Activated naive CD4-positive, alpha-beta T cell treated with anti-CD3 and anti-CD28 coated beads, Interleukin-2, amount 50 U/mL, for 24 hours (primary cell): ENCODE measurements at regions not wholly inside any gene's neighbourhood (a gene's known extent, or its start where the extent isn't known, plus 50 kb on each side); places are given as distances from the start of the nearest gene placed in this dataset.
"Not testable (repeated sequence)": the region's sequence is repeated elsewhere in the genome, so short reads cannot be mapped to it uniquely, and the experiment has no call there.

ENCODE experiments used
- H3K27ac Mint-ChIP-seq: one replicate; pipeline ENCODE4 v1.8.0; 2021; ENCODE audit warnings: mild to moderate bottlenecking, mixed read lengths
- H3K27me3 Mint-ChIP-seq: one replicate; pipeline ENCODE4 v1.8.0; 2021; ENCODE audit warnings: mixed read lengths
- H3K36me3 Mint-ChIP-seq: one replicate; pipeline ENCODE4 v1.8.0; 2021; ENCODE audit warnings: mixed read lengths
- H3K4me1 Mint-ChIP-seq: one replicate; pipeline ENCODE4 v1.8.0; 2021; ENCODE audit warnings: mixed read lengths
- H3K4me3 Mint-ChIP-seq: one replicate; pipeline ENCODE4 v1.8.0; 2021; ENCODE audit warnings: mild to moderate bottlenecking, mixed read lengths
- H3K9me3 Mint-ChIP-seq: one replicate; pipeline ENCODE4 v1.8.0; 2021; ENCODE audit warnings: mixed read lengths

DNA sequence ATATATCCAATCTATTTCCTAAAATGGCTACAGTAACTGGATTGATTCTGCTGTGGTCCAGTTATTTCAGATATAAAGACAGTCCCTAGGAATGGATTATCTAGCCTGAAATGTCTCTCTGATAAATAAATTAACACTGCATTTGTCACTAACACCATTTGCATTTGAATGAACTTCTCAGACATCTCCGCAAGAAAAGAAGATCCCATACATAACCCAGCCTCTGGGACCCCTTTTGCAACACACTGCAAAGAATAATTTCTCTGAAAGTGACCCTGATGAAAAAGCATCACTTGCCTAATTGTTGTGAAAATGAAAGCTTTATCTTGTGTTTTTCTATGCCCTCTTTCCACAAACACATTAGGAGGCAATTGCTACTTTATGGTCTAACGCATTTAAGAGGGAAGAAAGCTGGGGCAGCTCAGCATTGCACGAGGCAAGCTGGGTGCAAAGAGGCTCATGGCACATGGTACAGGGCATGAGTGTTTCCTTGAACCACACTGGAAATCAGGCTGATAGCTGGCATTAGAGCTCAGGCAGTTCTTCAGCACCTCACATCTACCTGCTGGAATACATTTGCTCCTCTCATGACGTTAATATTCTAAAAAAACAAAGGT, 379.9 kb downstream of the IRS2 start:
- no peak overlapping the region for H3K4me3 Mint-ChIP-seq
- H3K36me3 Mint-ChIP-seq, result no peaks in the 10 kb centered on the region
- H3K4me1 Mint-ChIP-seq, result no peaks in the 10 kb centered on the region
- no peak overlapping the region for H3K27ac Mint-ChIP-seq
- H3K9me3 Mint-ChIP-seq, result no peaks in the 10 kb centered on the region
- peaks cover 4% of the 10 kb centered on the region for H3K27me3 Mint-ChIP-seq

GRCh38 chr13:109403012-109403421, 383.4 kb downstream of the IRS2 start:
- Mint-ChIP-seq H3K27ac (no peak overlapping the region), H3K9me3 (no peaks in the 10 kb centered on the region), H3K27me3 (peaks cover 3% of the 10 kb centered on the region), H3K4me3 (no peak overlapping the region), H3K4me1 (no peaks in the 10 kb centered on the region), H3K36me3 (no peaks in the 10 kb centered on the region)

DNA sequence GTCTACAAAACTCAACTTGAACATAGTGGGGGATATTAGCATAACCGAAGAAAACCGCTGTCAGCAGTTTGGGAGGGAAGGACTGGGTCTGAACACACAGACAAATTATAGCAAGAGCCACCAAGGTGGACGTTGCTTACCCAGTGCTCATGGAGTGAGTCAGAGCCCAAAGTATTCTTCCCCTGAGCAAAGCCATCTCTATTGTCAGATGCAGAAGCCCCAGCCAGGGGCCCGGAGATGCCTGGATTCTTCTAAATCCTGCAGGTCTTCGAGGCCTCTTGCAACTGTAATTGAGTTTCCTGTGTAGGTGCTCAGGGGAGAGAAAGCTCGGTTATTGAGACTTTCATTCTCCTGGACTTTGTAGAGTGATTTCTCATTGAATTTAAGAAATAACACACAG, 384.5 kb downstream of the IRS2 start:
- peaks cover 3% of the 10 kb centered on the region for H3K27me3 Mint-ChIP-seq
- H3K4me3 Mint-ChIP-seq, result no peak overlapping the region
- no peaks in the 10 kb centered on the region for H3K36me3 Mint-ChIP-seq
- H3K27ac Mint-ChIP-seq, result no peak overlapping the region
- no peaks in the 10 kb centered on the region for H3K4me1 Mint-ChIP-seq
- no peaks in the 10 kb centered on the region for H3K9me3 Mint-ChIP-seq

DNA sequence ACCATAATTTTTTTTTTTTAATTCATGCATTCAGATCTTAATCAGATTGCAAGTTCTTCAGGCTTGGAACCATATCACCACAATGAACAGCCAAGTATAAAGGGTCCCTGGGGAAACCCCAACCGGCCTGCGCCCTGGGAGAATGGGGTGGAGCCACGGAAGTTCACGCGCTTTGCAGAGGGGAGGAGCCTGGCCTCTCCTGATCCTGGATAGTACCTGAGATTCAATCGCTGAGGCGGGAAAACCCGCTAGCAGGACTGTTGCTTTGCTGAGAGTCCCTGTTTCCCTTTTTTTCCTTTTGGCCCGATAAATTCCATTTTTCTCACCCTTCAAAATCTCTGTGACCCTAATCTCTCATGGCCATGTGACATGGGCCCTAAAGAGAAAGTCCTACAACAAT, 385.1 kb downstream of the IRS2 start:
- no peaks in the 10 kb centered on the region for H3K4me1 Mint-ChIP-seq
- no peaks in the 10 kb centered on the region for H3K9me3 Mint-ChIP-seq
- peaks cover 3% of the 10 kb centered on the region for H3K27me3 Mint-ChIP-seq
- no peak overlapping the region for H3K27ac Mint-ChIP-seq
- no peaks in the 10 kb centered on the region for H3K36me3 Mint-ChIP-seq
- H3K4me3 Mint-ChIP-seq, result no peak overlapping the region

- no peaks in the 10 kb centered on the region for H3K9me3 Mint-ChIP-seq
- H3K27me3 Mint-ChIP-seq, result peaks cover 3% of the 10 kb centered on the region
- no peak overlapping the region for H3K4me3 Mint-ChIP-seq
- H3K36me3 Mint-ChIP-seq, result no peaks in the 10 kb centered on the region
- no peak overlapping the region for H3K27ac Mint-ChIP-seq
- no peaks in the 10 kb centered on the region for H3K4me1 Mint-ChIP-seq
Measured at GRCh38 chr13:109400624-109401257, 385.6 kb downstream of the IRS2 start.

DNA sequence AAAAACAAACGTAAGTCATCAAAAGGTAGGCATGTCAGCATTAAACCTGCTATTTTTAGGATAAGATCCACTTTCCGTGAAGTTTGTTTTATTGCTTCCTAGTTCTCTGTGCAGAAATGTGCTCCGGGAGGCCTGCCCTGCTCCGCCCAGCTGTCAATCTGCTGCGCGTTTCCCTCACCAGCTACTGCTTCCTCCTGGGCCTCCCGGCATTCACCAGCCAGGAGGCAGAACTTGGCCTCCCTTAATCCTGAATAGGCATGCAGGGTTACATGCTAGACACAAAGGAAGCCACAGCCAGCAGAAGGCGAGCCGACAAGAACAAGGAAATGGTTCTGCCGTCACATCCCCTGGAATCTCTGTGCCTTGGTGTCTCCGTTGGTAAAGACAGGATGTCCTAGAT, 386.2 kb downstream of the IRS2 start:
- H3K36me3 Mint-ChIP-seq, result no peaks in the 10 kb centered on the region
- H3K4me3 Mint-ChIP-seq, result no peak overlapping the region
- H3K27ac Mint-ChIP-seq, result no peak overlapping the region
- H3K27me3 Mint-ChIP-seq, result peaks cover 3% of the 10 kb centered on the region
- H3K4me1 Mint-ChIP-seq, result no peaks in the 10 kb centered on the region
- H3K9me3 Mint-ChIP-seq, result no peaks in the 10 kb centered on the region

DNA sequence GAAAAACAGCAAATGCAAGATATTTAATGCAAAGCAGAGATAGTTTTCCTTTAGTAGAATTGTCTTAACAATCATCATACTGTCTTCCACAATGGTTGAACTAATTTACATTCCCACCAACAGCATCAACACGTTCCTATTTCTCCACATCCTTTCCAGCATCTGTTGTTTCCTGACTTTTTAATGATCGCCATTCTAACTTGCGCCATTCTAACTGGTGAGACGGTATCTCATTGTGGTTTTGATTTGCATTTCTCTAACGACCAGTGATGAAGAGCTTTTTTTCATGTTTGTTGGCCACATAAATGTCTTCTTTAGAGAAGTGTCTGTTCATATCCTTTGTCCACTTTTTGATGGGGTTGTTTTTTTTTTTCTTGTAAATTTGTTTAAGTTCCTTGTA, 388.3 kb downstream of the IRS2 start:
- H3K36me3 Mint-ChIP-seq, H3K4me1 Mint-ChIP-seq, H3K27me3 Mint-ChIP-seq, H3K27ac Mint-ChIP-seq, H3K9me3 Mint-ChIP-seq, H3K4me3 Mint-ChIP-seq: not testable (repeated sequence)

GRCh38 chr13:109397285-109397684, 389.1 kb downstream of the IRS2 start:
- Mint-ChIP-seq H3K9me3 (no peaks in the 10 kb centered on the region), H3K4me1 (no peaks in the 10 kb centered on the region), H3K36me3 (no peaks in the 10 kb centered on the region), H3K4me3 (no peak overlapping the region), H3K27ac (no peak overlapping the region), H3K27me3 (peaks cover 4% of the 10 kb centered on the region)

DNA sequence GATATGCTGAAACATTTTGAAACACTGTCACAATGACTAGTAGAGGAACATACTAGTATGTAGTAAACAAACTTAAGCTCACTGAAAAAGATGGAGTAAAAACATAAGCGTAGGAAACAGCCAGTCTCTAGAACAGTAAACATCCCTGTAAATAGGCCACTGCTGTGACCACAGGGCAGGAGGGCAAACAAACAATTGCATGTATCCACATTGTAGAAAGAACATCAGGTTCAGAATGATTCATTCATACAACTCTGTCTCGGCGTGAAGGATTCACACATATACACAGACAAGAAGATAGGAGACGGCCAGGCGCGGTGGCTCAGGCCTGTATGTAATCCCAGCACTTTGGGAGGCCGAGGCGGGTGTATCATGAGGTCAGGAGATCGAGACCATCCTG, 390.1 kb downstream of the IRS2 start:
- no peaks in the 10 kb centered on the region for H3K4me1 Mint-ChIP-seq
- H3K27ac Mint-ChIP-seq, result no peak overlapping the region
- H3K27me3 Mint-ChIP-seq, result peaks cover 10% of the 10 kb centered on the region
- no peak overlapping the region for H3K4me3 Mint-ChIP-seq
- H3K36me3 Mint-ChIP-seq, result no peaks in the 10 kb centered on the region
- H3K9me3 Mint-ChIP-seq, result no peaks in the 10 kb centered on the region

DNA sequence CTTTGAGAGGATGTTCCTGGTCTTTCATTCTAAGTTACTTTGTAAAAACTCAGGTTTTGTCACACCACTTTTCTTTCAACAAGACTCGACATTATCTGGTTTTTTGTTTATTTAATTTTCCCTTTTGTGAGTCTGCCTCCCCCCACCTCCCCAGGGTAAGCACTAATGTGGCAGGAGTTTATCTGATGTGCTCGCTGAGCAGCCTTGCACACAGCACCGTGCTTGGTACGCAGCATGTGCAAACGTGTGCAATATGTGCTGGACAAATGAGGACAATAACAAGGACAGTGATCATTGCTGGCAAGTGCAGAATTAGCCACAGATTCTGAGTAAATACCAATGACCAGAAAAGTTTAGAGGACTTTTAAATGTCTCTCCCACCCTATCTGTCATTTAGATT, 391.4 kb downstream of the IRS2 start:
- H3K27me3 Mint-ChIP-seq, result peaks cover 9% of the 10 kb centered on the region
- no peaks in the 10 kb centered on the region for H3K36me3 Mint-ChIP-seq
- no peak overlapping the region for H3K27ac Mint-ChIP-seq
- no peak overlapping the region for H3K4me3 Mint-ChIP-seq
- H3K4me1 Mint-ChIP-seq, result no peaks in the 10 kb centered on the region
- no peaks in the 10 kb centered on the region for H3K9me3 Mint-ChIP-seq

DNA sequence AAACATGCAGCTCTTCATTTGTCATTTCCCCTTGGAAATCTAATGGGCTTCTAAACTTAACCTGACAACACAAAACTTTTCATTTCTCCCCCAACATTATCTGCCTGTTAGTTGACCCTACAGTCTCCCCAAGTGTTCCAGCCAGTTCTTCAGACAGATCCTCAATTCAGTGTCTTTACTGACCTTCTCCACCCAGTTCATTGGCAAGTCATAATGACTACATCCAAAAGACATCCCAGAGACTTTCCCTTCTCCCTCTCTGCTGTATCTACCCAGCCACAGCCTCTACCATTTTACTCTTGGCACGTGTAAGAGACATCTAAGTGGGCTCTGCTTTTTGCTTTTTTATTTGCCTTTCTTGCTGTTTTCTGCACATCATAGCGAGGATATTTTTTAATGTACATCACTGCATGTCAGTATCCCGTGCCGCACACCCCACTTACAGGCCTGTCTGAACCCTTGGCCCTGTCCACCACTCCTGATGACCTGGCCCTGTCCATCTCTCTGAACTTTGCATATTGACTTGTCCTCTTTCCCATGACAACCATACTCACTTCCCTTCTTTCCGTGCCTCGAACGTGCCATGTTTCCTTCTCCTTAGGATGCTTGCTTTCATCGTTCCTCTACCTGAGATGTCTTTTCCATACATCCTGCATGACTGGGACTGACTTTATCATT, 391.9 kb downstream of the IRS2 start:
- Mint-ChIP-seq H3K4me1 (no peaks in the 10 kb centered on the region), H3K9me3 (no peaks in the 10 kb centered on the region), H3K27ac (no peak overlapping the region)

GRCh38 chr13:109393045-109393444, 393.3 kb downstream of the IRS2 start:
- H3K27ac Mint-ChIP-seq, result no peak overlapping the region
- H3K9me3 Mint-ChIP-seq, result no peaks in the 10 kb centered on the region
- H3K4me1 Mint-ChIP-seq, result no peaks in the 10 kb centered on the region
- no peaks in the 10 kb centered on the region for H3K36me3 Mint-ChIP-seq
- H3K27me3 Mint-ChIP-seq, result peaks cover 9% of the 10 kb centered on the region
- no peak overlapping the region for H3K4me3 Mint-ChIP-seq

More for the DNA sequence above, 391.9 kb downstream of the IRS2 start:
- Mint-ChIP-seq H3K4me3 (no peak overlapping the region), H3K27me3 (peaks cover 9% of the 10 kb centered on the region), H3K36me3 (no peaks in the 10 kb centered on the region)

GRCh38 chr13:109390391-109390790, 396.0 kb downstream of the IRS2 start:
- Mint-ChIP-seq H3K27me3 (peaks cover 9% of the 10 kb centered on the region), H3K4me1 (no peaks in the 10 kb centered on the region), H3K36me3 (no peaks in the 10 kb centered on the region), H3K9me3 (no peaks in the 10 kb centered on the region), H3K4me3 (no peak overlapping the region), H3K27ac (no peak overlapping the region)

- no peak overlapping the region for H3K4me3 Mint-ChIP-seq
- no peaks in the 10 kb centered on the region for H3K36me3 Mint-ChIP-seq
- H3K27ac Mint-ChIP-seq, result no peak overlapping the region
- H3K27me3 Mint-ChIP-seq, result peaks cover 9% of the 10 kb centered on the region
- no peaks in the 10 kb centered on the region for H3K4me1 Mint-ChIP-seq
- no peaks in the 10 kb centered on the region for H3K9me3 Mint-ChIP-seq
Measured at GRCh38 chr13:109389892-109390345, 396.5 kb downstream of the IRS2 start.

DNA sequence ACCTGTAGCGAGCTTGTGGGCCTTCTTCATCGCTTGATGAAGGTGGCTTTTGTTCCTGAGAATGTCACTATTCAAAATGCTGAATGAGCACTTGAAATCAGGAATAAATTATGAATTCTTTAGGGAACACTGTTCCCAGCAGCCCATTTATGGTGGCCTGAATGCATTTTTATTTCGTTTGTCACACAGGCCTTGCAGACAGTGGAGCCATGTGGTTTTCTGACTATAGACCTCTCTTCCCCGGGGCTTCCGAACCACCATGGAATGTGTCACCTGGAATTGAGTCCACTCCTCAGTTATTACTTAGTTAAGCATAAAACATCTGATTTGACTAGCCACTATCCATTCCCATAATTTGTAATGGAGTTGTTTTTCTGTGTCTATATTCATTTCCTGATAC, 396.9 kb downstream of the IRS2 start:
- Mint-ChIP-seq H3K36me3 (no peaks in the 10 kb centered on the region), H3K9me3 (no peaks in the 10 kb centered on the region), H3K4me3 (no peak overlapping the region), H3K27me3 (peaks cover 9% of the 10 kb centered on the region), H3K4me1 (no peaks in the 10 kb centered on the region), H3K27ac (no peak overlapping the region)

DNA sequence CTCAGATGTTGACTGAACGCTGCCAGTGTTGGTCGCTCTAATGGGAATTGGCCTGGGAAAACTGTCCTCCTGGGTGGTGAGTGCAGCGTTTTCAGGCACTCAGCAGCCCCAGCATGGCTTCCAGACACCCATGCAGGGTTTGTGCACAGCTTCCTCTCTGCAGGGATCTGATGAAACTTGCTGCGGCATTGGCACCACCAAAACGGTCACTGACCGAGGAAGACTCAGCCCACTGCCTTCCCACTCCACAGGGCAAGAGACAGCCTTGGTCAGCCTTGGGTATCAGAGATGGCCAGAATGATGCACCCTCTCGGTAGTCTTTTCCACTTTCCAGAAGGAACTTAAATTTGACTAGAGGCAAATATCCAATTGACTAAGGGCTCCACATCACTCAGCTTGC, 398.9 kb downstream of the IRS2 start:
- Mint-ChIP-seq H3K27ac (no peak overlapping the region), H3K27me3 (peaks cover 8% of the 10 kb centered on the region), H3K4me3 (no peak overlapping the region), H3K36me3 (no peaks in the 10 kb centered on the region), H3K9me3 (no peaks in the 10 kb centered on the region), H3K4me1 (no peaks in the 10 kb centered on the region)
